ENCODE measurements at regions not wholly inside any gene's neighbourhood (a gene's known extent, or its start where the extent isn't known, plus 50 kb on each side); places are given as distances from the start of the nearest gene placed in this dataset.

GRCh38 chr2:215577356-215577755, 141.5 kb upstream of the FN1 start:
- TF ChIP-seq CTCF (IDR thresholded peaks at IDR 0.05) = no peak
- TF ChIP-seq POLR2A (IDR thresholded peaks at IDR 0.05) = no peak

All from body of pancreas (tissue), 4 donors.